HPDE6-E6E7 (cell line): ENCODE measurements at regions not wholly inside any gene's neighbourhood (a gene's known extent, or its start where the extent isn't known, plus 50 kb on each side); places are given as distances from the start of the nearest gene placed in this dataset.
"Not testable (repeated sequence)": the region's sequence is repeated elsewhere in the genome, so short reads cannot be mapped to it uniquely, and the experiment has no call there.

Experiments
- DNase-seq: peaks from one replicate; pipeline ENCODE4 v3.0.0; 2011; ENCODE audit warnings: missing footprints; ENCODE audit errors: extremely low spot score

- DNase-seq: peak; percentile 41
Measured at GRCh38 chr1:114032271-114033215, 53.3 kb downstream of the OLFML3 start.

DNA sequence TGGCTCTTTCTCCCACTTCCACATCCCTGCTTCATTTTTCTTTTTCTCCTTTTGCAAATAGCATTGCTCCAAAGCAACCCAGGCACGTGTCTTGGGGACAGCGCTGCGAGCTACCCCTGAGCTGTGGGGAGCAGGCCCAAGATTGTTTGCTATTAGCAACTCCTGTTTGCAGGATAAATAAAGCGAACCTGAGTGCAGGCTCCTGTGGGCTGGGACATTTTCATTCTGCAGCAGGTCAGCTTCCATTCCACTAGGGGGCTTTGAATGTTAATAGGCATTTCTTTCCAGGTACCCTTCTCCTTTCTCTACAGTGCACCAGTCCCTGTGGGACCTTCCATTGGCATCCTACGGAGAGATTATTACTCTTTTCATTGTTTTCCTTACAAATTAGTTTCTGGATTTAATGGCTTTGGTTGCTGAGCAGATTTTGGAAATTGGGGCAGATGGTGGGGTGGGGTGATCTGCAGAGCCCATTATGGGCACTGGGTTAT lies 54.0 kb downstream of the OLFML3 start:
- peak; percentile 25 for DNase-seq

DNA sequence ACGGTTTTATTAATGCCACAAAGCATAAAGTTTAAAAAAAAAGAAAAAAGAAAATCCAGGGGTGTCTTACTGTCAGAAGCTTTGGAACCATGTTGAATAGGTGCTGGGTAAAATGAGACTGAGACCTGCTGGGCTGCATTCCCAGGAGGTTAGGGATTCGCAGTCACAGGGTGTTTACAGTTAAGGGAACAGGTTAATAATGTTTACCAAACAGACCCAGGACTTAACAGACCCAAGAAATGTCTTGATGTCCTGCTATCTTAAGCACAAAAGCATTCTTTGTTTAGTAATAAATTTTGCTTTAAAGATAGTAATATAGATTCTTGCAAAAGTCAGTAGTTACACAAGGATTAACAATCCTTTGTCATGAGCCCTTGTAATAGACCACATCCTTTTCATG lies 54.7 kb downstream of the OLFML3 start:
- DNase-seq: no peak

- no peak for DNase-seq
Measured at GRCh38 chr1:114034567-114035303, 55.5 kb downstream of the OLFML3 start.

DNA sequence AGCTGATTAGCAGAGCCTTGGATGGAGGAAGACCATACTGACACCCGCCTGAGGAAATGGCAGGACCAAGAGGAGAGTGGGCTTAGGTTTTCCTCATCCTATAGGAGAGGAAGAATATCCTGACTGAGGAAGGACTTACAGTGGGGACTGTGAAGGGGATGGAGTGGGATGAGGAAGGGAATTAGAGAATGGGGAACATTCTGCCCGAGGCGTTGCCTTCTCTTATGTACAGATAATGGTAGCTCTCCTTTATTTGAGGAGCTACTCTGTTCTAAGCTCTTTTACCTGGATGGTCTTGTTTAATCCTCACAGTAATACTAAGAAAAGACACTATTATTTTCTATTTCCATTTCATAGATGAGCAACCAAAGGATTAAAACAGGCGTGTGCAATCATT lies 56.0 kb downstream of the OLFML3 start:
- no peak for DNase-seq

DNA sequence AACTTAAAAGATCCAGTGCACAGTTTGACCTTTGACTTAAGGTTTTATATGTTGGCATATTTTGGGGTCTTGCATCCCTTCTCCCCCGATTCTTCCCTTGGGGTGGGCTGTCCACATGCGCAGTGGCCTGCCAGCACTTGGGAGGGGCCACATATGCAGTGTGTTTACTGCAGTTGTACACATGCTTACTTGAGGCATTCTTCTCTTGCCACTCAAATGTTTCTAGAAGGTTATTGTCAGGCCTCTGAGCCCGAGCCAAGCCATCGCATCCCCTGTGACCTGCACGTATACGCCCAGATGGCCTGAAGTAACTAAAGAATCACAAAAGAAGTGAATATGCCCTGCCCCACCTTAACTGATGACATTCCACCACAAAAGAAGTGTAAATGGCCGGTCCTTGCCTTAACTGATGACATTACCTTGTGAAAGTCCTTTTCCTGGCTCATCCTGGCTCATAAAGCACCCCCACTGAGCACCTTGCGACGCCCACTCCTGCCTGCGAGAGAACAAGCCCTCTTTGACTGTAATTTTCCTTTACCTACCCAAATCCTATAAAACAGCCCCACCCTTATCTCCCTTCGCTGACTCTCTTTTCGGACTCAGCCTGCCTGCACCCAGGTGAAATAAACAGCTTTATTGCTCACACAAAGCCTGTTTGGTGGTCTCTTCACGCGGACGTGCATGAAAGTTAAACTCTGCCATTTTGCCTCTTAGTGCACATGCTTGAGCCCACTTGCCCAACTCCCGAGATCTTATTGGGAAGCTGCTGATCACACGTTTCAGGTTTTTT lies 57.8 kb downstream of the OLFML3 start:
- not testable (repeated sequence) for DNase-seq

- no peak for DNase-seq
Measured at GRCh38 chr1:114037631-114037890, 58.3 kb downstream of the OLFML3 start.

DNA sequence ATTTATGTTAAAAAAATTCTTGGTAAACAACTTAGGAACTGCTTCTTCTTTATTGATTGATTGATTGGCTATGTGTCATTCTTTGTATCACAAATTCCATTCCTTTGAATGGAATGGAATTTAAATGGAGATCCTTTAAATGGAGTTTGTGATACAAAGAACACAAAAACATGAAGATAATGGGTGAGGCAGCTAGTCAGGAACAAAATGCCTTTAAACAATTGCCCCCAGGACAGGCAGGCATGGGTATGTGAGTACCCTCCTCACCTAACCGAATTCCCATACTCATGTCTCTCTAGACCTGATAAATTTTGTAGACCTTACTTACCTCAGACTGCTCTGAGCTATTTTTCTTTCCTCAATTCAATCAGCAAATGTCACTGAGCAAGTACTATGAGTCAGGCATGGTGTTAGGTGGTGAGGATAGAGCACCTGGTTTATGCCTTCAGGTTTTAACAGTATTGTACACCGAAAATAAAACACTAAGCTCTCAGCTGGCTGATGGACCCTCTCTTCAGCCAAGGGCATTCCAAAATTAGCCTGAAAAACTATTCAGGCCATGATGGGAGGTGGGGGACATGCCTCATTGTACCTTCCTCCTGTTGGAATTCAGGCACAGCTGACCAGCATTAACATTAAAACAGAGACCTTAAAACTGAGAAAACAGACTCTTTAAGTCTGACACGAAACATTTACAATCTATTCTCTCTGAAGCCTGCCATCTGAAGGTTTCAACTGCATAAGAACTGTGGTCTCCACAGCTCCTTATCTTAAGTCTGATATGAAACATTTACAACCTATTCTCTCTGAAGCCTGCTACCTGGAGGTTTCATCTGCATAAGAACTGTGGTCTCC lies 58.9 kb downstream of the OLFML3 start:
- DNase-seq: no peak
